Bronchial epithelial cell (primary cell): ENCODE measurements at regions not wholly inside any gene's neighbourhood (a gene's known extent, or its start where the extent isn't known, plus 50 kb on each side); places are given as distances from the start of the nearest gene placed in this dataset.

Source experiments
- DNase-seq: peaks from one replicate; pipeline ENCODE4 v3.0.0-alpha.2; 2010; ENCODE audit warnings: low read depth
- FAIRE-seq: peaks from 2 replicates; lab custom pipeline; 2011; peaks lifted over from hg19 to GRCh38; lab: Jason Lieb, UNC
- H3K27me3 ChIP-seq: 2 replicates; pipeline ENCODE4 v1.5.1; 2011; ENCODE audit warnings: low read length; ENCODE audit not compliant: control insufficient read depth, insufficient read depth
- H3K36me3 ChIP-seq: 2 replicates; pipeline ENCODE4 v1.5.1; 2011; ENCODE audit warnings: low read length; ENCODE audit not compliant: control insufficient read depth, insufficient read depth
- H3K4me3 ChIP-seq: 2 replicates; pipeline ENCODE4 v1.5.1; 2011; ENCODE audit warnings: mild to moderate bottlenecking, low read depth, low read length, control low read depth
- TF ChIP-seq, protein P1 (sequence below): IDR thresholded peaks from 2 replicates; pipeline ENCODE4 v1.5.1; 2011; ENCODE audit warnings: mild to moderate bottlenecking, moderate library complexity, low read length, control low read depth, inconsistent platforms; ENCODE audit not compliant: insufficient read depth, severe bottlenecking

GRCh38 chr1:221023482-221023881, 144.2 kb downstream of the HLX start:
- FAIRE-seq (no peak), DNase-seq (no peak)
- Histone ChIP-seq H3K36me3 (no peaks in the 10 kb centered on the region), H3K4me3 (no peak overlapping the region), H3K27me3 (no peaks in the 10 kb centered on the region)
- TF ChIP-seq, protein P1, sequence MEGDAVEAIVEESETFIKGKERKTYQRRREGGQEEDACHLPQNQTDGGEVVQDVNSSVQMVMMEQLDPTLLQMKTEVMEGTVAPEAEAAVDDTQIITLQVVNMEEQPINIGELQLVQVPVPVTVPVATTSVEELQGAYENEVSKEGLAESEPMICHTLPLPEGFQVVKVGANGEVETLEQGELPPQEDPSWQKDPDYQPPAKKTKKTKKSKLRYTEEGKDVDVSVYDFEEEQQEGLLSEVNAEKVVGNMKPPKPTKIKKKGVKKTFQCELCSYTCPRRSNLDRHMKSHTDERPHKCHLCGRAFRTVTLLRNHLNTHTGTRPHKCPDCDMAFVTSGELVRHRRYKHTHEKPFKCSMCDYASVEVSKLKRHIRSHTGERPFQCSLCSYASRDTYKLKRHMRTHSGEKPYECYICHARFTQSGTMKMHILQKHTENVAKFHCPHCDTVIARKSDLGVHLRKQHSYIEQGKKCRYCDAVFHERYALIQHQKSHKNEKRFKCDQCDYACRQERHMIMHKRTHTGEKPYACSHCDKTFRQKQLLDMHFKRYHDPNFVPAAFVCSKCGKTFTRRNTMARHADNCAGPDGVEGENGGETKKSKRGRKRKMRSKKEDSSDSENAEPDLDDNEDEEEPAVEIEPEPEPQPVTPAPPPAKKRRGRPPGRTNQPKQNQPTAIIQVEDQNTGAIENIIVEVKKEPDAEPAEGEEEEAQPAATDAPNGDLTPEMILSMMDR = no peak

DNA sequence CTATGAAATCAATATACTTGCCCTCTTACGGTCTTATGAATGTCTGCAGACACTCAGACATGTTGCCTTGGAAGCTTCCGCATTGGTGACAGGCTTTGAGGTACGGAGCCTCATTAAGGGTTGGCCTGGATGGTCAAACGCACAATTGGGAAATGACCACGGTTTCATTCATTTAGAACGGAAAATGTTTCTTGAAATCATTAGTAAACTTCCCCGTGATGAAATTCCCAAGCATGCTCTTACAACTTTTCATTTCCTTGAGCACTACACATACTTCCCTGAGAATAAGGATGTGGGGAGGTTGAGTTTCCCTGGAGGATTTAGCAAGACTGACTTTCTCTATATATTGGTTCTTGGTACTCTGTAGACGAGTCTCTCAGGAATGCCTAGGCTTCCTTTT, 146.3 kb downstream of the HLX start:
- Histone ChIP-seq H3K4me3 (no peak overlapping the region), H3K27me3 (no peaks in the 10 kb centered on the region), H3K36me3 (no peaks in the 10 kb centered on the region)
- DNase-seq (no peak), FAIRE-seq (no peak)
- TF ChIP-seq, protein P1 = no peak

DNA sequence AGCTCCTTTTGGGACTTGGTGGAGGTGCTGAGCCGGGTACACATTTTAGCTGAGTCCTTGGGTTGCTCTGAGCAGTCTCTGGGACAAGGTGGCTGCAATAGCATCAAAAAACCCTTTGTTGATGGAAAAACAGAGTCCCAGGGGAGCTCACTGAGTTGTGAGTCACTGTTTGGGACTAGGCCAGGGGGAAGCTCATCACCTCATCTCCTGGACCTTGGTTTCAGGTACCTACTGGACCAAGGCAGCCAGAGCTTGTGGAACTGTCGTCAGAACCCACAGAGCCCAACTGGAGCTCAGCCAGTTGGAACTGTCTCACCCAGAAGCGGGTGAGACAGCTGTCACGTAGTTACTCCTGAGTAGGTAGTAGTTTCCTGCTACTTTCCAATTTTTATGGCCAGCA, 146.7 kb downstream of the HLX start:
- TF ChIP-seq, protein P1 = no peak
- Histone ChIP-seq H3K36me3 (no peaks in the 10 kb centered on the region), H3K27me3 (no peaks in the 10 kb centered on the region), H3K4me3 (no peak overlapping the region)
- FAIRE-seq (no peak), DNase-seq (no peak)

DNA sequence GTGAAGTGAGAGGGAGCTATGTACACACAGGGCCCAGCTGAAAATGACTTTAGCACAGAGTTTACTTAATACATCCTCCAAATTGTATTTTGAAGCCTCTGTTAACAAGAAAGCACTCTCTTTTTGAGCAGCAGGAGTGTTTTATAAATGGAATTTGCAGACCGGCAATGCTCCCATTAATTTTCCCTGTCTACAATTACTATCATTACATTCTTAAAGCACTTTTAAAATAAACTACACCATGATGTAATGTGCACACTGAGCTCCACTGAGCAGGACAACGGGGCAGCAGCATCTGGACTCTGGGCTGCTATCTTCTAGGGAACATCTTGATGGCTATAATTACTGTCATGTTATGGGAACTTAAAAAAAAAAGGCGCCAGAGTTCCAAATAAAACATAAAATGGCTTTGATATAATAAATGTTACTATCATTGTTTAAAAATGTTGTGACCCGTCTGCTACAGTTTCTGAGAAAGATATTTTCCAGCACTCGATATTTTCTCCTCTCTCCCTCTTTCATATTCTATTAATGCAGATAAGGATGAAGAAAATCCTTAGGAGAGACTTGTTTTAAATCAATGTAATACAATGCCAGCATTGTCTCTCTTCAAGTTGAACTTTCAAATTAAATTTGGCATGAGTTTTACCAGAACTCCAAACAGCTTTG, 150.9 kb downstream of the HLX start:
- no peaks in the 10 kb centered on the region for H3K36me3 ChIP-seq
- FAIRE-seq (no peak), DNase-seq (no peak)
- H3K27me3 ChIP-seq = no peaks in the 10 kb centered on the region
- H3K4me3 ChIP-seq = no peak overlapping the region
- TF ChIP-seq, protein P1 = no peak

GRCh38 chr1:221030990-221031389, 151.7 kb downstream of the HLX start:
- DNase-seq = no peak
- Histone ChIP-seq H3K36me3 (no peaks in the 10 kb centered on the region), H3K27me3 (no peaks in the 10 kb centered on the region), H3K4me3 (no peak overlapping the region)
- TF ChIP-seq, protein P1 = no peak
- FAIRE-seq = no peak
